Uterus (tissue), 3 donors: ENCODE measurements at regions not wholly inside any gene's neighbourhood (a gene's known extent, or its start where the extent isn't known, plus 50 kb on each side); places are given as distances from the start of the nearest gene placed in this dataset.
"Not testable (repeated sequence)": the region's sequence is repeated elsewhere in the genome, so short reads cannot be mapped to it uniquely, and the experiment has no call there.

Experiments
- DNase-seq, 2 donors: peaks; one replicate each; pipeline ENCODE4 v3.0.0-alpha.2; 2019 to 2020
- H3K27ac ChIP-seq, 2 donors: fragments of 200-600 bp; sonication (generic); 1 replicate in 1 of 2; 2 replicates in 1 of 2; pipeline ENCODE4 v1.5.1; 2016 to 2018
- H3K27me3 ChIP-seq, 2 donors: fragments of 200-600 bp; sonication (generic); one replicate each; pipeline ENCODE4 v1.5.1; 2018 to 2019; ENCODE audit warnings: control low read depth in 1 of 2
- H3K36me3 ChIP-seq, 2 donors: fragments of 200-600 bp; sonication (generic); one replicate each; pipeline ENCODE4 v1.5.1; 2019; ENCODE audit warnings: control low read depth in 1 of 2
- H3K4me1 ChIP-seq, 2 donors: fragments of 200-600 bp; sonication (generic); one replicate each; pipeline ENCODE4 v1.5.1; 2018 to 2019; ENCODE audit warnings: control low read depth in 1 of 2
- H3K4me3 ChIP-seq, 2 donors: fragments of 200-600 bp; sonication (generic); 1 replicate in 1 of 2; 2 replicates in 1 of 2; pipeline ENCODE4 v1.5.1; 2018 to 2019; ENCODE audit warnings: mild to moderate bottlenecking in 1 of 2
- H3K9me3 ChIP-seq, 2 donors: fragments of 200-600 bp; sonication (generic); one replicate each; pipeline ENCODE4 v1.5.1; 2019; ENCODE audit warnings: control low read depth in 1 of 2
- CTCF ChIP-seq, 4 experiments: fragments of 200-600 bp in 2 of 4; fragments of 450-650 bp in 2 of 4; sonication (generic) in 2 of 4; IDR thresholded peaks; one replicate each; pipeline ENCODE4 v1.5.1; 2016 to 2019; ENCODE audit warnings: antibody characterized with exemption in 4 of 4, mild to moderate bottlenecking in 2 of 4, moderate library complexity in 1 of 4
- POLR2A ChIP-seq, 2 donors: fragments of 450-650 bp; IDR thresholded peaks; one replicate each; pipeline ENCODE4 v1.6.1; 2016; ENCODE audit warnings: antibody characterized with exemption in 2 of 2, mild to moderate bottlenecking in 1 of 2, moderate library complexity in 1 of 2
- intact Hi-C: fragments of 100-400 bp; cut with DNase I; formaldehyde crosslinking; loops from one replicate; pipeline ENCODE4 v1.15.1; 2023; ENCODE audit warnings: low total_unique reads
- donor health status: DM: yes; HTN: yes; CAD: no.

- TF ChIP-seq CTCF (IDR thresholded peaks at IDR 0.05) (no peak), POLR2A (IDR thresholded peaks at IDR 0.05) (no peak)
- Histone ChIP-seq H3K36me3 (no peaks in the 10 kb centered on the region), H3K4me1 (no peaks in the 10 kb centered on the region), H3K4me3 (no peak overlapping the region), H3K27me3 (no peaks in the 10 kb centered on the region), H3K9me3 (no peaks in the 10 kb centered on the region), H3K27ac (no peak overlapping the region)
- DNase-seq: no peak
- intact Hi-C loops: no loop called here
Measured at GRCh38 chr1:195663549-195664280, 944.5 kb downstream of the KCNT2 start.

- DNase-seq: no peak
- Histone ChIP-seq H3K9me3 (no peaks in the 10 kb centered on the region), H3K4me3 (no peak overlapping the region), H3K27me3 (no peaks in the 10 kb centered on the region), H3K36me3 (no peaks in the 10 kb centered on the region), H3K27ac (no peak overlapping the region), H3K4me1 (no peaks in the 10 kb centered on the region)
- intact Hi-C loops: no loop called here
- no peak for TF ChIP-seq CTCF (IDR thresholded peaks at IDR 0.05)
- no peak for TF ChIP-seq POLR2A (IDR thresholded peaks at IDR 0.05)
Measured at GRCh38 chr1:195656780-195657179, 951.5 kb downstream of the KCNT2 start.

- H3K4me1 ChIP-seq, DNase-seq, H3K4me3 ChIP-seq, H3K9me3 ChIP-seq, H3K36me3 ChIP-seq, H3K27me3 ChIP-seq, H3K27ac ChIP-seq, intact Hi-C loops: not testable (repeated sequence)
Measured at GRCh38 chr1:195648875-195649274, 959.4 kb downstream of the KCNT2 start.

- Histone ChIP-seq H3K27me3 (no peaks in the 10 kb centered on the region), H3K4me1 (no peaks in the 10 kb centered on the region), H3K36me3 (no peaks in the 10 kb centered on the region), H3K4me3 (no peak overlapping the region), H3K27ac (no peak overlapping the region), H3K9me3 (no peaks in the 10 kb centered on the region)
- intact Hi-C loops: no loop called here
- TF ChIP-seq POLR2A (IDR thresholded peaks at IDR 0.05): no peak
- no peak for TF ChIP-seq CTCF (IDR thresholded peaks at IDR 0.05)
- DNase-seq: no peak
Measured at GRCh38 chr1:195637539-195637938, 970.7 kb downstream of the KCNT2 start.

- no peaks in the 10 kb centered on the region for H3K4me1 ChIP-seq
- no peak overlapping the region for H3K4me3 ChIP-seq
- H3K9me3 ChIP-seq: no peaks in the 10 kb centered on the region
- no peak for DNase-seq
- H3K27ac ChIP-seq: no peak overlapping the region
- intact Hi-C loops: no loop called here
- TF ChIP-seq POLR2A (IDR thresholded peaks at IDR 0.05): no peak
- TF ChIP-seq CTCF (IDR thresholded peaks at IDR 0.05): no peak
- H3K36me3 ChIP-seq: no peaks in the 10 kb centered on the region
- H3K27me3 ChIP-seq: no peaks in the 10 kb centered on the region
Measured at GRCh38 chr1:195618287-195618686, 990.0 kb downstream of the KCNT2 start.

GRCh38 chr1:195617106-195617505 lies 991.1 kb downstream of the KCNT2 start:
- H3K9me3 ChIP-seq: no peaks in the 10 kb centered on the region
- TF ChIP-seq CTCF (IDR thresholded peaks at IDR 0.05) (no peak), POLR2A (IDR thresholded peaks at IDR 0.05) (no peak)
- H3K4me1 ChIP-seq: no peaks in the 10 kb centered on the region
- no peaks in the 10 kb centered on the region for H3K36me3 ChIP-seq
- H3K4me3 ChIP-seq: no peak overlapping the region
- intact Hi-C loops: no loop called here
- no peaks in the 10 kb centered on the region for H3K27me3 ChIP-seq
- DNase-seq: no peak
- H3K27ac ChIP-seq: no peak overlapping the region
